ENCODE measurements at regions not wholly inside any gene's neighbourhood (a gene's known extent, or its start where the extent isn't known, plus 50 kb on each side); places are given as distances from the start of the nearest gene placed in this dataset.
A peak's percentile ranks its signal among the peaks of the same experiment; 100 is the strongest.
"Not testable (repeated sequence)": the region's sequence is repeated elsewhere in the genome, so short reads cannot be mapped to it uniquely, and the experiment has no call there.

GRCh38 chr13:104553186-104553585 lies 1487.0 kb upstream of the SLC10A2 start:
- no peaks in the 10 kb centered on the region for H3K27me3 ChIP-seq (ENCODE audit: control insufficient read depth, insufficient read depth, low read length)
- H3K27ac ChIP-seq (ENCODE audit: low read length), result no peak overlapping the region
- H3K4me1 ChIP-seq (ENCODE audit: control insufficient read depth, low read depth, low read length), result no peaks in the 10 kb centered on the region
- H3K9me3 ChIP-seq (ENCODE audit: control insufficient read depth, low read depth, low read length), result no peaks in the 10 kb centered on the region
- no peak overlapping the region for H3K9ac ChIP-seq (ENCODE audit: low read length)
- H3K36me3 ChIP-seq (ENCODE audit: control insufficient read depth, low read depth, low read length), result no peaks in the 10 kb centered on the region
- H3K4me3 ChIP-seq (ENCODE audit: low read length), result no peak overlapping the region

- no peak overlapping the region for H3K9ac ChIP-seq (ENCODE audit: low read length)
- H3K27ac ChIP-seq (ENCODE audit: low read length), result no peak overlapping the region
- no peaks in the 10 kb centered on the region for H3K36me3 ChIP-seq (ENCODE audit: control insufficient read depth, low read depth, low read length)
- H3K9me3 ChIP-seq (ENCODE audit: control insufficient read depth, low read depth, low read length), result no peaks in the 10 kb centered on the region
- H3K4me3 ChIP-seq (ENCODE audit: low read length), result no peak overlapping the region
- H3K4me1 ChIP-seq (ENCODE audit: control insufficient read depth, low read depth, low read length), result peaks cover 26% of the 10 kb centered on the region
- no peaks in the 10 kb centered on the region for H3K27me3 ChIP-seq (ENCODE audit: control insufficient read depth, insufficient read depth, low read length)
Measured at GRCh38 chr13:104534847-104535246, 1468.6 kb upstream of the SLC10A2 start.

- Histone ChIP-seq H3K4me3 (ENCODE audit: low read length) (no peak overlapping the region), H3K4me1 (ENCODE audit: control insufficient read depth, low read depth, low read length) (peaks cover 21% of the 10 kb centered on the region)
Measured at GRCh38 chr13:104532132-104532531, 1465.9 kb upstream of the SLC10A2 start.

GRCh38 chr13:104530741-104531140 lies 1464.5 kb upstream of the SLC10A2 start:
- H3K9ac ChIP-seq (ENCODE audit: low read length), result no peak overlapping the region
- no peaks in the 10 kb centered on the region for H3K27me3 ChIP-seq (ENCODE audit: control insufficient read depth, insufficient read depth, low read length)
- peaks cover 21% of the 10 kb centered on the region for H3K4me1 ChIP-seq (ENCODE audit: control insufficient read depth, low read depth, low read length)
- no peak overlapping the region for H3K4me3 ChIP-seq (ENCODE audit: low read length)
- H3K27ac ChIP-seq (ENCODE audit: low read length), result peak overlapping the region; percentile 28
- H3K9me3 ChIP-seq (ENCODE audit: control insufficient read depth, low read depth, low read length), result no peaks in the 10 kb centered on the region
- H3K36me3 ChIP-seq (ENCODE audit: control insufficient read depth, low read depth, low read length), result no peaks in the 10 kb centered on the region

More at GRCh38 chr13:104532132-104532531, 1465.9 kb upstream of the SLC10A2 start:
- Histone ChIP-seq H3K27me3 (ENCODE audit: control insufficient read depth, insufficient read depth, low read length) (no peaks in the 10 kb centered on the region), H3K27ac (ENCODE audit: low read length) (no peak overlapping the region), H3K9me3 (ENCODE audit: control insufficient read depth, low read depth, low read length) (no peaks in the 10 kb centered on the region), H3K9ac (ENCODE audit: low read length) (no peak overlapping the region), H3K36me3 (ENCODE audit: control insufficient read depth, low read depth, low read length) (no peaks in the 10 kb centered on the region)

GRCh38 chr13:104526561-104526960 lies 1460.3 kb upstream of the SLC10A2 start:
- Histone ChIP-seq H3K4me3 (ENCODE audit: low read length) (no peak overlapping the region), H3K9ac (ENCODE audit: low read length) (no peak overlapping the region), H3K36me3 (ENCODE audit: control insufficient read depth, low read depth, low read length) (no peaks in the 10 kb centered on the region), H3K4me1 (ENCODE audit: control insufficient read depth, low read depth, low read length) (peaks cover 20% of the 10 kb centered on the region), H3K27me3 (ENCODE audit: control insufficient read depth, insufficient read depth, low read length) (no peaks in the 10 kb centered on the region), H3K27ac (ENCODE audit: low read length) (no peak overlapping the region), H3K9me3 (ENCODE audit: control insufficient read depth, low read depth, low read length) (no peaks in the 10 kb centered on the region)

GRCh38 chr13:104525467-104525866 lies 1459.2 kb upstream of the SLC10A2 start:
- Histone ChIP-seq H3K27me3 (ENCODE audit: control insufficient read depth, insufficient read depth, low read length) (no peaks in the 10 kb centered on the region), H3K27ac (ENCODE audit: low read length) (no peak overlapping the region), H3K36me3 (ENCODE audit: control insufficient read depth, low read depth, low read length) (no peaks in the 10 kb centered on the region), H3K9me3 (ENCODE audit: control insufficient read depth, low read depth, low read length) (no peaks in the 10 kb centered on the region), H3K4me3 (ENCODE audit: low read length) (no peak overlapping the region), H3K4me1 (ENCODE audit: control insufficient read depth, low read depth, low read length) (peaks cover 10% of the 10 kb centered on the region), H3K9ac (ENCODE audit: low read length) (no peak overlapping the region)

- H3K27ac ChIP-seq (ENCODE audit: low read length), result no peak overlapping the region
- H3K9me3 ChIP-seq (ENCODE audit: control insufficient read depth, low read depth, low read length), result no peaks in the 10 kb centered on the region
- no peaks in the 10 kb centered on the region for H3K27me3 ChIP-seq (ENCODE audit: control insufficient read depth, insufficient read depth, low read length)
- no peaks in the 10 kb centered on the region for H3K4me1 ChIP-seq (ENCODE audit: control insufficient read depth, low read depth, low read length)
- no peak overlapping the region for H3K4me3 ChIP-seq (ENCODE audit: low read length)
- H3K9ac ChIP-seq (ENCODE audit: low read length), result no peak overlapping the region
- no peaks in the 10 kb centered on the region for H3K36me3 ChIP-seq (ENCODE audit: control insufficient read depth, low read depth, low read length)
Measured at GRCh38 chr13:104522235-104523072, 1456.2 kb upstream of the SLC10A2 start.

- Histone ChIP-seq H3K27ac (ENCODE audit: low read length) (no peak overlapping the region), H3K9ac (ENCODE audit: low read length) (no peak overlapping the region), H3K27me3 (ENCODE audit: control insufficient read depth, insufficient read depth, low read length) (no peaks in the 10 kb centered on the region)
Measured at GRCh38 chr13:104510422-104510821, 1444.2 kb upstream of the SLC10A2 start.

GRCh38 chr13:104493502-104493901 lies 1427.3 kb upstream of the SLC10A2 start:
- H3K9ac ChIP-seq (ENCODE audit: low read length), result not testable (repeated sequence)

More at GRCh38 chr13:104510422-104510821, 1444.2 kb upstream of the SLC10A2 start:
- no peaks in the 10 kb centered on the region for H3K4me1 ChIP-seq (ENCODE audit: control insufficient read depth, low read depth, low read length)
- H3K4me3 ChIP-seq (ENCODE audit: low read length), result no peak overlapping the region
- H3K36me3 ChIP-seq (ENCODE audit: control insufficient read depth, low read depth, low read length), result no peaks in the 10 kb centered on the region
- H3K9me3 ChIP-seq (ENCODE audit: control insufficient read depth, low read depth, low read length), result no peaks in the 10 kb centered on the region

GRCh38 chr13:104491916-104492315 lies 1425.7 kb upstream of the SLC10A2 start:
- Histone ChIP-seq H3K4me1 (ENCODE audit: control insufficient read depth, low read depth, low read length) (no peaks in the 10 kb centered on the region), H3K9me3 (ENCODE audit: control insufficient read depth, low read depth, low read length) (no peaks in the 10 kb centered on the region), H3K27ac (ENCODE audit: low read length) (no peak overlapping the region), H3K27me3 (ENCODE audit: control insufficient read depth, insufficient read depth, low read length) (no peaks in the 10 kb centered on the region), H3K36me3 (ENCODE audit: control insufficient read depth, low read depth, low read length) (no peaks in the 10 kb centered on the region), H3K9ac (ENCODE audit: low read length) (no peak overlapping the region), H3K4me3 (ENCODE audit: low read length) (no peak overlapping the region)

More at GRCh38 chr13:104493502-104493901, 1427.3 kb upstream of the SLC10A2 start:
- H3K9me3 ChIP-seq (ENCODE audit: control insufficient read depth, low read depth, low read length); H3K27ac ChIP-seq (ENCODE audit: low read length); H3K4me3 ChIP-seq (ENCODE audit: low read length); H3K36me3 ChIP-seq (ENCODE audit: control insufficient read depth, low read depth, low read length); H3K27me3 ChIP-seq (ENCODE audit: control insufficient read depth, insufficient read depth, low read length); H3K4me1 ChIP-seq (ENCODE audit: control insufficient read depth, low read depth, low read length): not testable (repeated sequence)

GRCh38 chr13:104487006-104487405 lies 1420.8 kb upstream of the SLC10A2 start:
- no peaks in the 10 kb centered on the region for H3K36me3 ChIP-seq (ENCODE audit: control insufficient read depth, low read depth, low read length)
- no peaks in the 10 kb centered on the region for H3K4me1 ChIP-seq (ENCODE audit: control insufficient read depth, low read depth, low read length)
- H3K9ac ChIP-seq (ENCODE audit: low read length), result no peak overlapping the region
- H3K9me3 ChIP-seq (ENCODE audit: control insufficient read depth, low read depth, low read length), result no peaks in the 10 kb centered on the region
- no peaks in the 10 kb centered on the region for H3K27me3 ChIP-seq (ENCODE audit: control insufficient read depth, insufficient read depth, low read length)
- no peak overlapping the region for H3K4me3 ChIP-seq (ENCODE audit: low read length)
- no peak overlapping the region for H3K27ac ChIP-seq (ENCODE audit: low read length)

- H3K4me1 ChIP-seq (ENCODE audit: control insufficient read depth, low read depth, low read length), result no peaks in the 10 kb centered on the region
- no peak overlapping the region for H3K27ac ChIP-seq (ENCODE audit: low read length)
- no peaks in the 10 kb centered on the region for H3K36me3 ChIP-seq (ENCODE audit: control insufficient read depth, low read depth, low read length)
- no peak overlapping the region for H3K9ac ChIP-seq (ENCODE audit: low read length)
- H3K9me3 ChIP-seq (ENCODE audit: control insufficient read depth, low read depth, low read length), result no peaks in the 10 kb centered on the region
- H3K27me3 ChIP-seq (ENCODE audit: control insufficient read depth, insufficient read depth, low read length), result no peaks in the 10 kb centered on the region
- H3K4me3 ChIP-seq (ENCODE audit: low read length), result no peak overlapping the region
Measured at GRCh38 chr13:104485571-104485970, 1419.4 kb upstream of the SLC10A2 start.
